ENCODE measurements at regions not wholly inside any gene's neighbourhood (a gene's known extent, or its start where the extent isn't known, plus 50 kb on each side); places are given as distances from the start of the nearest gene placed in this dataset.

DNA sequence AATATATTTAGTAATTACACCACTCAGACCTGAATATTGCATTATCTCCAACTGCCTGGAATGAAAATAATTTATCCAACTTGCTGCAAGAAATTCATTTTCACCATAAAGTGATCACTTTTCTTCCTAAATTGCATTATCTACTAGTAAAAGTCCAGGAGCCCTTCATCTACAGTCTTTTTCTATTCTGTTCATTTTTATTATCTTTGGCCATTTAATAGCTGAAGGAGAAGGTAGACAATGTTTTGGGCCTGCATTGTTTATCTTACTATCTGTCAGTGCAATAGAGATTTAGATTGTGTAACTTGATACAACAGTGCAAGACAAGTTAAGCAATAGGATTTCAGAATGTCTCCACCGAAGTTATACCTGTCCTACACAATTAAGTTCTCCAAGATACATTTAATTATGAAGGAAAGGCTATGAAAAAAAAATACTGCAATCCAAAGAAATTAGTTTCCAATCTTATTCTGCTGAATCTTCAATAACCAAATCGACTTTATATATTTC lies 1339.7 kb upstream of the CDH6 start:
- TF ChIP-seq, protein P1, sequence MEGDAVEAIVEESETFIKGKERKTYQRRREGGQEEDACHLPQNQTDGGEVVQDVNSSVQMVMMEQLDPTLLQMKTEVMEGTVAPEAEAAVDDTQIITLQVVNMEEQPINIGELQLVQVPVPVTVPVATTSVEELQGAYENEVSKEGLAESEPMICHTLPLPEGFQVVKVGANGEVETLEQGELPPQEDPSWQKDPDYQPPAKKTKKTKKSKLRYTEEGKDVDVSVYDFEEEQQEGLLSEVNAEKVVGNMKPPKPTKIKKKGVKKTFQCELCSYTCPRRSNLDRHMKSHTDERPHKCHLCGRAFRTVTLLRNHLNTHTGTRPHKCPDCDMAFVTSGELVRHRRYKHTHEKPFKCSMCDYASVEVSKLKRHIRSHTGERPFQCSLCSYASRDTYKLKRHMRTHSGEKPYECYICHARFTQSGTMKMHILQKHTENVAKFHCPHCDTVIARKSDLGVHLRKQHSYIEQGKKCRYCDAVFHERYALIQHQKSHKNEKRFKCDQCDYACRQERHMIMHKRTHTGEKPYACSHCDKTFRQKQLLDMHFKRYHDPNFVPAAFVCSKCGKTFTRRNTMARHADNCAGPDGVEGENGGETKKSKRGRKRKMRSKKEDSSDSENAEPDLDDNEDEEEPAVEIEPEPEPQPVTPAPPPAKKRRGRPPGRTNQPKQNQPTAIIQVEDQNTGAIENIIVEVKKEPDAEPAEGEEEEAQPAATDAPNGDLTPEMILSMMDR (IDR thresholded peaks at IDR 0.05; ENCODE audit: low read depth, low read length) = no peak
- H3K4me3 ChIP-seq (ENCODE audit: low read depth, low read length) = no peak overlapping the region

DNA sequence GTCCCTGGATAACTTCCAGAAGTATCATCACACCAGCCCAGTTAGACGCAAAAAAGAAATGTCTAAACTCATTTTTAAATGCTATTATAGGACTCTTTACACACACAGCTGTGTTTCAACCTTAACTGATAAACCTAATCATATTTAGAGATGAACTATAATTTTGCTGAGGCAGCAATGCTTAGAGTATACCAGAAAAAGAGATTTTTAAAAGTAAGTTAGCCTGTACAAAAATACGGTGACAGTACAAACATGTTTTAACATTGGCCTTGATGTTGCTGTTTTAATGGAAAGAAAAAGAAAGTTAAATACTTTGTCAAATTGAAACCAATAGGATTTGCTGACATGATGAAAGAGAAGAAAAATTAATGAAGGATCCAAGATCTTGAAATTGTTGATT lies 1341.2 kb upstream of the CDH6 start:
- TF ChIP-seq, protein P1 (IDR thresholded peaks at IDR 0.05; ENCODE audit: low read depth, low read length) = no peak
- H3K4me3 ChIP-seq (ENCODE audit: low read depth, low read length) = no peak overlapping the region

- TF ChIP-seq, protein P1 (IDR thresholded peaks at IDR 0.05; ENCODE audit: low read depth, low read length) = no peak
- H3K4me3 ChIP-seq (ENCODE audit: low read depth, low read length) = no peak overlapping the region
These were observed 1348.3 kb upstream of the CDH6 start for GRCh38 chr5:29845206-29845605.

DNA sequence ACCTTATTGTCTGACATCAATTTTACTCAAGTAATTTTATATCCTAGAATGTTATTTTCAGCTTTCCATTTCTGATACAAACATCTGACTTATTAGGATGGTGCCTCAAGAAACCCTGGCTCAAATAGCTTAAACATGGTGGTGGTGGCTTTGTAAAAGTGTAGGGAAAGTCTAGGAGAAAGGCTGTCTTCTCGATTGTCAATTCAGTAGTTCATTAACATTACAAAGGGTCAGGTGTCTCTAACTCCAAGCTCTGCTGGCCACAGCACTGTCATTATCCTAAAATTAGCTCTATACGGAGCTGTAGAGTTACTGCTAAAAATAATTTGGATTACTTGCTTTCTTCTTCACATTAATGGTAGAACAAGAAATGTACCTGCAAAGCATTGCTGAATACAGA lies 1360.1 kb upstream of the CDH6 start:
- no peak overlapping the region for H3K4me3 ChIP-seq (ENCODE audit: low read depth, low read length)
- TF ChIP-seq, protein P1 (IDR thresholded peaks at IDR 0.05; ENCODE audit: low read depth, low read length) = no peak

- H3K4me3 ChIP-seq (ENCODE audit: low read depth, low read length) = no peak overlapping the region
- TF ChIP-seq, protein P1 (IDR thresholded peaks at IDR 0.05; ENCODE audit: low read depth, low read length) = no peak
These were observed 1371.0 kb upstream of the CDH6 start for GRCh38 chr5:29822521-29822920.

- H3K4me3 ChIP-seq (ENCODE audit: low read depth, low read length) = no peak overlapping the region
- TF ChIP-seq, protein P1 (IDR thresholded peaks at IDR 0.05; ENCODE audit: low read depth, low read length) = no peak
These were observed 1381.4 kb upstream of the CDH6 start for GRCh38 chr5:29811914-29812679.

DNA sequence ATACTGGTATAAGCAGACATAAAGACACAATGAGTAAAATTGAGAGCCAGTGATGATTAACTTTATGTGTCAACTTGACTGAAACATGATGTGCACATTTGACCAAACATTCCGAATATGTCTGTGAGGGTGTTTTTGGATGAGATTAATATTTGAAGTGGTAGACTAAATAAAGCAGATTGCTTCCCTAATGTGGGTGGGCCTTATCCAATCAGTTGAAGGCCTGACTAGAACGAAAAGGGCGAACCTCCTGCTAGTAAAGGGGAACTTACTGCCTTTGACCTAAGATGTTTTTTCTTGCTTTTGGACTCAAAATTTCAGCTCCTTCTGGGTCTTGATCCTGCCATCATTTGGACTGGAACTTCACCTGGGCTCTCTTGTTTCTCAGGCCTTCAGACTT lies 1387.7 kb upstream of the CDH6 start:
- TF ChIP-seq, protein P1 (IDR thresholded peaks at IDR 0.05; ENCODE audit: low read depth, low read length) = no peak
- no peak overlapping the region for H3K4me3 ChIP-seq (ENCODE audit: low read depth, low read length)

Data from WI38 (cell line).